BE2C (cell line): ENCODE measurements at regions not wholly inside any gene's neighbourhood (a gene's known extent, or its start where the extent isn't known, plus 50 kb on each side); places are given as distances from the start of the nearest gene placed in this dataset.

Experiments used
- DNase-seq: peaks from one replicate; pipeline ENCODE4 v3.0.0-alpha.2; 2020
- H3K27me3 ChIP-seq: fragments of 250-450 bp; sonication (Bioruptor Pico); 2 replicates; pipeline ENCODE4 v1.5.1; 2020; ENCODE audit warnings: mild to moderate bottlenecking
- H3K36me3 ChIP-seq: fragments of 250-450 bp; sonication (Bioruptor Pico); 2 replicates; pipeline ENCODE4 v1.5.1; 2020; ENCODE audit warnings: mild to moderate bottlenecking
- H3K4me1 ChIP-seq: fragments of 250-450 bp; sonication (Bioruptor Pico); 2 replicates; pipeline ENCODE4 v1.5.1; 2020
- H3K4me3 ChIP-seq: 2 replicates; pipeline ENCODE4 v1.5.1; 2011; ENCODE audit warnings: low read depth, low read length
- H3K9me3 ChIP-seq: fragments of 250-450 bp; sonication (Bioruptor Pico); 2 replicates; pipeline ENCODE4 v1.5.1; 2020
- TF ChIP-seq, protein P1 (sequence below): IDR thresholded peaks from 2 replicates; pipeline ENCODE4 v1.5.1; 2012; ENCODE audit warnings: mild to moderate bottlenecking, low read depth, low read length

GRCh38 chr10:80988755-80989154 lies 451.1 kb downstream of the SH2D4B start:
- Histone ChIP-seq H3K9me3 (no peaks in the 10 kb centered on the region), H3K27me3 (no peaks in the 10 kb centered on the region), H3K4me3 (no peak overlapping the region), H3K36me3 (no peaks in the 10 kb centered on the region), H3K4me1 (no peaks in the 10 kb centered on the region)
- TF ChIP-seq, protein P1, sequence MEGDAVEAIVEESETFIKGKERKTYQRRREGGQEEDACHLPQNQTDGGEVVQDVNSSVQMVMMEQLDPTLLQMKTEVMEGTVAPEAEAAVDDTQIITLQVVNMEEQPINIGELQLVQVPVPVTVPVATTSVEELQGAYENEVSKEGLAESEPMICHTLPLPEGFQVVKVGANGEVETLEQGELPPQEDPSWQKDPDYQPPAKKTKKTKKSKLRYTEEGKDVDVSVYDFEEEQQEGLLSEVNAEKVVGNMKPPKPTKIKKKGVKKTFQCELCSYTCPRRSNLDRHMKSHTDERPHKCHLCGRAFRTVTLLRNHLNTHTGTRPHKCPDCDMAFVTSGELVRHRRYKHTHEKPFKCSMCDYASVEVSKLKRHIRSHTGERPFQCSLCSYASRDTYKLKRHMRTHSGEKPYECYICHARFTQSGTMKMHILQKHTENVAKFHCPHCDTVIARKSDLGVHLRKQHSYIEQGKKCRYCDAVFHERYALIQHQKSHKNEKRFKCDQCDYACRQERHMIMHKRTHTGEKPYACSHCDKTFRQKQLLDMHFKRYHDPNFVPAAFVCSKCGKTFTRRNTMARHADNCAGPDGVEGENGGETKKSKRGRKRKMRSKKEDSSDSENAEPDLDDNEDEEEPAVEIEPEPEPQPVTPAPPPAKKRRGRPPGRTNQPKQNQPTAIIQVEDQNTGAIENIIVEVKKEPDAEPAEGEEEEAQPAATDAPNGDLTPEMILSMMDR: no peak
- no peak for DNase-seq

DNA sequence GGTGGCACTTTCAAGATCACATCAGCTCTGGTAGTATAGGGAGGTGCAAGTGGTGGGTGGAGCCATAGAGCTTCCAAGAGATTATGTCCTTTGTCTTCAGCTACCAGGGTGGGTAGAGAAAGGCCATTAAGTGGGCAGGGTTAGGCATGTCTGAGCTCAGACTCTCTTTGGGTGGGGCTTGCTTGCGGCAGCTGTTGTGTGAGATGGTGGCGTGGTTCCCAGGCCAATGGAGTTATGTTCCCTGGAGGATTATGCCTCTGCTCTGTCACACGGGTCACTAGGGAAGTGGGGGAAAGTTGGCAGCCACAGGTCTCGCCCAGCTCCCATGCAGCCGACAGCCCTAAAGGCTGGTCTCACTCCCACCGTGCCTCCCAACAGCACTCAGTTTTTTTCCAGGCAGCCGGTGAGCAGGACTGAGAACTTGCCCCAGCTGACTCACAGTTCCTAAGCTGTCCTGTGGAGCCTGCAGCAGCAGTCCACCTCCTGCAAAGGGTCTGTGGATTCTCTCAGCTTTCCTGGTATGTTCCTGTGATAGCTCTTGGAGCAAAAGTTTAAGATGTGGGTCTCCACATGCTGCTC lies 459.0 kb downstream of the SH2D4B start:
- Histone ChIP-seq H3K9me3 (no peaks in the 10 kb centered on the region), H3K27me3 (no peaks in the 10 kb centered on the region), H3K4me1 (no peaks in the 10 kb centered on the region), H3K36me3 (no peaks in the 10 kb centered on the region), H3K4me3 (no peak overlapping the region)
- TF ChIP-seq, protein P1: no peak
- no peak for DNase-seq

DNA sequence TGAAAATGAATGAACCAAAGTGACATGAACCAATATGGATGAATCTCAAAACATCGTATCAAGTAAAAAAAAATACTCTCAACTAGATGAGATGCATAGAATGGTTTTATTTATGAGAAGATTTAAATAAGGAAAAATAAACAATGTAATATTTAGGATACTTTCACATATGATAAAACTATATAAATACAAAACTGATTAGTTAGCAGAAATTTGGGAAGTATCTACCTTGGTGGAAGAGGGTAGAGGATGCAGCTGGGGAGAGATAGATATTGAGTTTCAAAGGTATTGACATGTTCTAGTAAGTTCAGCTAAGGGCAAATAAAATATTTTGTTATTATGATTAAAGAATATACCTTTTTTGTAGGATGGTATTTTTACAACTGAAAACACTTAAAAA lies 463.1 kb downstream of the SH2D4B start:
- H3K4me3 ChIP-seq: no peak overlapping the region
- no peaks in the 10 kb centered on the region for H3K9me3 ChIP-seq
- no peak for DNase-seq
- no peaks in the 10 kb centered on the region for H3K27me3 ChIP-seq
- H3K4me1 ChIP-seq: no peaks in the 10 kb centered on the region
- H3K36me3 ChIP-seq: no peaks in the 10 kb centered on the region
- TF ChIP-seq, protein P1: no peak

DNA sequence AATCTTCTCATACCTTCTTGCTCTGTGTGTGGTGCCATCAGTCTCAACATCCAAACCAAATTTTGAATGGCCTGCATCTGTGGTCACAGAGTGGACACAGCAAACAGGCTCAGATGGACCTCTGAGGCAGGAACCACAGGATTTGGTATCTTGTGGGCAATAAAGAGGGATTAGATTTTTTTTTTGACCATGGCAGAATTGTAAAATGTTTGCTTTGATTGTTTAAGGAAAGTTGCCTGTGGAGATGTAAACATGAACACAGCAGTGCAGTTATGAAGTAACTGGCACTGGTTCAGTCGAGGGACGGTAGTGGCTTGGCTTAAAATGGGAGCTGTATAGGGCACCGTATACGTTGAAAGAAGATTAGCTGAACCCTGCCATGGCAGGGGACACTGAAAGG lies 464.7 kb downstream of the SH2D4B start:
- no peaks in the 10 kb centered on the region for H3K36me3 ChIP-seq
- TF ChIP-seq, protein P1: no peak
- no peak for DNase-seq
- H3K9me3 ChIP-seq: no peaks in the 10 kb centered on the region
- H3K4me3 ChIP-seq: no peak overlapping the region
- no peaks in the 10 kb centered on the region for H3K27me3 ChIP-seq
- H3K4me1 ChIP-seq: no peaks in the 10 kb centered on the region

DNA sequence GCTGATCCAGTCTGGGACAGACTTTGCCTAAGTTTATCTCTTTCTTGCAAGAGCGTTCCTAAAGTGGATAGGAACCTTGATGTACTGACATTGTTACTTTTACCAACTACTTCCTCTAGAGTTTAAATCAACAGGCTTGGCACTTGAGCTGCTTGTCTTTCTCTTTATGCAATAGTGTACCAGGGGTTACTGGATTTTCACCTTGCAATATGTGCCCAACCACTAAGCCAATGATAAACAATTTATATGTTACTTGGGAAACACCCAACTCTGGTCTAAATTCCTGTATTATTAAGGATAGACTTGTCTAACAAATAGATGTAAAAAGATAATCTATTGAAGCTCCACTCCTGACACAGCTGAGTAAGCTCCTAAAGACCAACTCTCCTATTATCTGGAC lies 470.2 kb downstream of the SH2D4B start:
- H3K27me3 ChIP-seq: no peaks in the 10 kb centered on the region
- no peaks in the 10 kb centered on the region for H3K4me1 ChIP-seq
- H3K4me3 ChIP-seq: no peak overlapping the region
- H3K9me3 ChIP-seq: no peaks in the 10 kb centered on the region
- H3K36me3 ChIP-seq: no peaks in the 10 kb centered on the region
- DNase-seq: no peak
- TF ChIP-seq, protein P1: no peak

DNA sequence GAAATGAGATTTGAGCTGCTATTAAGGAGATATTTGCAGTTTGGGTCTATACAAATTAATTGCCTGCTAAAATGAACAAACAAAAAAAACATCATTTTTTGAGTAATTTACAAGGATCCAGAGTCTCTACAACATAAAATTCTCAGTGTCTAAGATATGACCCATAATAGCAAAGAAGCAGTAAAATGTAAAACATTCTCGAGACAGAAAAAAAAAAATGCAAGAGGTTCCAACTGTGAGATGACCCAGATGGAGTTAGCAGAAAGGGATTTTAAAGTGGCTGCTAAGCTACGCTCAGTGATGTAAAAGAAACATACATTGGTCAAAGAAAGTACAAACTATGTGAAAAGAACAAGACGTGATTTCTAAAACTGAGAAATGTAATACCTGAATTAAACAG lies 471.0 kb downstream of the SH2D4B start:
- no peaks in the 10 kb centered on the region for H3K36me3 ChIP-seq
- H3K4me1 ChIP-seq: no peaks in the 10 kb centered on the region
- TF ChIP-seq, protein P1: no peak
- no peak for DNase-seq
- no peaks in the 10 kb centered on the region for H3K27me3 ChIP-seq
- H3K4me3 ChIP-seq: no peak overlapping the region
- no peaks in the 10 kb centered on the region for H3K9me3 ChIP-seq
